ENCODE measurements at regions not wholly inside any gene's neighbourhood (a gene's known extent, or its start where the extent isn't known, plus 50 kb on each side); places are given as distances from the start of the nearest gene placed in this dataset.
"Not testable (repeated sequence)": the region's sequence is repeated elsewhere in the genome, so short reads cannot be mapped to it uniquely, and the experiment has no call there.

- not testable (repeated sequence) for H3K9me2 ChIP-seq (ENCODE audit: insufficient read depth); ATAC-seq
Measured at GRCh38 chr6:78807655-78808355, 59.5 kb upstream of the IRAK1BP1 start.

GRCh38 chr6:78808356-78808891 is 58.9 kb upstream of the IRAK1BP1 start:
- Histone ChIP-seq H4K20me1 (ENCODE audit: insufficient read depth) (no peaks in the 10 kb centered on the region), H3K9ac (ENCODE audit: low read length) (no peak overlapping the region), H3K79me2 (ENCODE audit: insufficient read depth, low read length) (no peaks in the 10 kb centered on the region), H3K4me3 (replicated peaks in 1 of 2; ENCODE audit: low read depth in 1 of 2, low read length in 2 of 2) (no peak overlapping the region), H3K4me1 (ENCODE audit: control insufficient read depth in 1 of 2, insufficient read depth in 2 of 2, low read length in 2 of 2) (no peaks in the 10 kb centered on the region), H3K9me2 (ENCODE audit: insufficient read depth) (no peaks in the 10 kb centered on the region), H2AFZ (ENCODE audit: low read depth, low read length, poor library complexity, severe bottlenecking) (no peak overlapping the region), H3K4me2 (ENCODE audit: low read length) (no peak overlapping the region), H3K9me3 (ENCODE audit: control insufficient read depth in 1 of 2, insufficient read depth in 1 of 2, low read depth in 1 of 2, low read length in 2 of 2) (no peaks in the 10 kb centered on the region), H3K27me3 (ENCODE audit: insufficient read depth, low read length) (no peaks in the 10 kb centered on the region), H3K27ac (ENCODE audit: low read depth, low read length) (no peak overlapping the region), H3K36me3 (ENCODE audit: control insufficient read depth in 1 of 2, insufficient read depth in 2 of 2, low read length in 2 of 2) (no peaks in the 10 kb centered on the region)
- no peak for TF ChIP-seq POLR2AphosphoS5 (IDR thresholded peaks at IDR 0.05; ENCODE audit: low read depth, low read length)
- TF ChIP-seq ELF1 (IDR thresholded peaks at IDR 0.05; ENCODE audit: borderline replicate concordance, low read depth), result no peak
- TF ChIP-seq CEBPB (IDR thresholded peaks at IDR 0.05; ENCODE audit: low read depth), result no peak
- TF ChIP-seq ZFX (IDR thresholded peaks at IDR 0.05), result no peak
- TF ChIP-seq RAD21 (IDR thresholded peaks at IDR 0.05; ENCODE audit: low read depth), result no peak
- TF ChIP-seq POLR2A (IDR thresholded peaks at IDR 0.05; ENCODE audit: borderline replicate concordance, extremely low read depth, insufficient read depth, insufficient read length), result no peak
- TF ChIP-seq ATF3 (IDR thresholded peaks at IDR 0.05), result no peak
- TF ChIP-seq ZBTB33 (IDR thresholded peaks at IDR 0.05; ENCODE audit: extremely low read depth, insufficient replicate concordance, low read length), result no peak
- no peak for DNase-seq (ENCODE audit: low read depth, low spot score)
- no peak for ATAC-seq
- intact Hi-C loops (cut with micrococcal nuclease), result no loop called here
- RAD21 ChIA-PET (ENCODE audit: low non-redundant PET in 1 of 2, low total read pairs in 2 of 2, uncharacterized antibody in 2 of 2, unreplicated experiment in 2 of 2), result no interaction called here
- BruUV-seq (replicated peaks), result no TSS peak
- POLR2A ChIA-PET, result no interaction called here
- CTCF ChIA-PET, result no interaction called here

More at GRCh38 chr6:78807655-78808355, 59.5 kb upstream of the IRAK1BP1 start:
- H3K4me1 ChIP-seq (ENCODE audit: control insufficient read depth in 1 of 2, insufficient read depth in 2 of 2, low read length in 2 of 2); H3K36me3 ChIP-seq (ENCODE audit: control insufficient read depth in 1 of 2, insufficient read depth in 2 of 2, low read length in 2 of 2); RAD21 ChIA-PET (ENCODE audit: low non-redundant PET in 1 of 2, low total read pairs in 2 of 2, uncharacterized antibody in 2 of 2, unreplicated experiment in 2 of 2); intact Hi-C loops (cut with micrococcal nuclease); H3K9me3 ChIP-seq (ENCODE audit: control insufficient read depth in 1 of 2, insufficient read depth in 1 of 2, low read depth in 1 of 2, low read length in 2 of 2); POLR2A ChIA-PET; H3K79me2 ChIP-seq (ENCODE audit: insufficient read depth, low read length); H3K27ac ChIP-seq (ENCODE audit: low read depth, low read length); CTCF ChIA-PET; H3K4me3 ChIP-seq (replicated peaks in 1 of 2; ENCODE audit: low read depth in 1 of 2, low read length in 2 of 2); H3K9ac ChIP-seq (ENCODE audit: low read length); H2AFZ ChIP-seq (ENCODE audit: low read depth, low read length, poor library complexity, severe bottlenecking); BruUV-seq (replicated peaks); DNase-seq (ENCODE audit: low read depth, low spot score); H3K27me3 ChIP-seq (ENCODE audit: insufficient read depth, low read length); H4K20me1 ChIP-seq (ENCODE audit: insufficient read depth); H3K4me2 ChIP-seq (ENCODE audit: low read length): not testable (repeated sequence)
